Gastrocnemius medialis (tissue), 4 donors: ENCODE measurements at regions not wholly inside any gene's neighbourhood (a gene's known extent, or its start where the extent isn't known, plus 50 kb on each side); places are given as distances from the start of the nearest gene placed in this dataset.

Experiments
- CTCF ChIP-seq, 5 experiments: fragments of 450-650 bp in 3 of 5; fragments of 200-600 bp in 2 of 5; sonication (generic) in 2 of 5; IDR thresholded peaks in 4 of 5; conservative IDR thresholded peaks in 1 of 5; 1 replicate in 4 of 5; 2 replicates in 1 of 5; pipeline ENCODE4 v1.5.1; 2016 to 2019; ENCODE audit warnings: antibody characterized with exemption in 5 of 5, mild to moderate bottlenecking in 3 of 5, moderate library complexity in 3 of 5
- POLR2A ChIP-seq, 2 donors: fragments of 450-650 bp; IDR thresholded peaks; one replicate each; pipeline ENCODE4 v1.6.1; 2017; ENCODE audit warnings: antibody characterized with exemption in 2 of 2, mild to moderate bottlenecking in 2 of 2, moderate library complexity in 2 of 2

GRCh38 chr13:83819611-83820010 lies 62.7 kb downstream of the SLITRK1 start:
- TF ChIP-seq CTCF (IDR thresholded peaks at IDR 0.05 in 4 of 5, conservative IDR thresholded peaks at IDR 0.05 in 1 of 5) (no peak), POLR2A (IDR thresholded peaks at IDR 0.05) (no peak)
